OCI-LY7 (cell line): ENCODE measurements at regions not wholly inside any gene's neighbourhood (a gene's known extent, or its start where the extent isn't known, plus 50 kb on each side); places are given as distances from the start of the nearest gene placed in this dataset.

ENCODE experiments used
- BruUV-seq: library from RNA; stranded (reverse); fragments of 400-500 nt; replicated peaks from 2 replicates; lab custom pipeline; 2021; lab: Mats Ljungman, UMichigan
- CTCF ChIA-PET: fragments of 300-600 bp; sonication (Branson Sonifier 250); formaldehyde crosslinking; loops from one replicate; lab custom pipeline; 2022; ENCODE audit warnings: antibody characterized with exemption; ENCODE audit not compliant: unreplicated experiment; lab: Charles Lee
- POLR2A ChIA-PET: fragments of 300-600 bp; sonication (Branson Sonifier 250); formaldehyde crosslinking; loops from one replicate; lab custom pipeline; 2022; ENCODE audit warnings: antibody characterized with exemption; lab: Charles Lee
- DNase-seq: peaks from one replicate; pipeline ENCODE4 v3.0.0-alpha.2; 2015; ENCODE audit warnings: low spot score
- H2AFZ ChIP-seq: fragments of 200-600 bp; sonication (generic), shearing (Covaris generic); 2 replicates; pipeline ENCODE4 v1.6.1; 2014; ENCODE audit warnings: mild to moderate bottlenecking, antibody characterized with exemption, low read length, moderate library complexity
- H3K27ac ChIP-seq: fragments of 200-600 bp; sonication (generic); 2 replicates; pipeline ENCODE4 v1.5.1; 2014; ENCODE audit warnings: mixed run types, low read depth, mild to moderate bottlenecking, moderate library complexity, low read length, inconsistent platforms; ENCODE audit not compliant: poor library complexity, severe bottlenecking
- H3K36me3 ChIP-seq: fragments of 200-600 bp; sonication (generic); 2 replicates; pipeline ENCODE4 v1.6.1; 2014; ENCODE audit warnings: mild to moderate bottlenecking, antibody characterized with exemption, low read length, moderate library complexity, mixed read lengths; ENCODE audit not compliant: insufficient read depth
- H3K4me1 ChIP-seq: fragments of 200-600 bp; sonication (generic); 2 replicates; pipeline ENCODE4 v1.5.1; 2014; ENCODE audit warnings: mild to moderate bottlenecking, low read length; ENCODE audit not compliant: insufficient read depth, poor library complexity, severe bottlenecking
- H3K4me2 ChIP-seq: fragments of 200-600 bp; sonication (generic); 2 replicates; pipeline ENCODE4 v1.6.1; 2014; ENCODE audit warnings: mild to moderate bottlenecking, low read length
- H3K4me3 ChIP-seq: fragments of 200-600 bp; sonication (generic); 2 replicates; pipeline ENCODE4 v1.5.1; 2014; ENCODE audit warnings: mild to moderate bottlenecking, low read depth, low read length; ENCODE audit not compliant: poor library complexity, severe bottlenecking
- H3K79me2 ChIP-seq: fragments of 200-600 bp; sonication (generic); 2 replicates; pipeline ENCODE4 v1.6.1; 2016; ENCODE audit warnings: low read depth, mild to moderate bottlenecking, low read length, moderate library complexity, mixed read lengths; ENCODE audit not compliant: insufficient read depth
- H3K9me2 ChIP-seq: fragments of 200-600 bp; sonication (generic); 2 replicates; pipeline ENCODE4 v1.6.1; 2016; ENCODE audit warnings: mild to moderate bottlenecking, low read length, mixed read lengths; ENCODE audit not compliant: insufficient read depth
- H3K9me3 ChIP-seq: fragments of 200-600 bp; sonication (generic); 2 replicates; pipeline ENCODE4 v1.6.1; 2014; ENCODE audit warnings: mild to moderate bottlenecking, mixed run types, low read length, mixed read lengths
- H4K20me1 ChIP-seq: fragments of 200-600 bp; sonication (generic); 2 replicates; pipeline ENCODE4 v1.6.1; 2014; ENCODE audit warnings: mild to moderate bottlenecking, antibody characterized with exemption, low read length, moderate library complexity, mixed read lengths; ENCODE audit not compliant: insufficient read depth
- EZH2phosphoT487 ChIP-seq: fragments of 200-600 bp; sonication (generic); IDR thresholded peaks from 2 replicates; pipeline ENCODE4 v1.6.1; 2018; ENCODE audit warnings: low read depth, borderline replicate concordance, mild to moderate bottlenecking, mixed run types, antibody characterized with exemption, low read length, moderate library complexity, mixed read lengths
- intact Hi-C: fragments of 100-400 bp; cut with micrococcal nuclease; formaldehyde crosslinking; loops from one replicate; pipeline ENCODE4 v1.10.0; 2022; ENCODE audit not compliant: unreplicated experiment
- TF ChIP-seq, protein P1 (sequence below): fragments of 200-600 bp; sonication (generic); conservative IDR thresholded peaks from 2 replicates; pipeline ENCODE4 v1.5.1; 2014; ENCODE audit warnings: mild to moderate bottlenecking, antibody characterized with exemption, low read length, moderate library complexity, mixed read lengths

DNA sequence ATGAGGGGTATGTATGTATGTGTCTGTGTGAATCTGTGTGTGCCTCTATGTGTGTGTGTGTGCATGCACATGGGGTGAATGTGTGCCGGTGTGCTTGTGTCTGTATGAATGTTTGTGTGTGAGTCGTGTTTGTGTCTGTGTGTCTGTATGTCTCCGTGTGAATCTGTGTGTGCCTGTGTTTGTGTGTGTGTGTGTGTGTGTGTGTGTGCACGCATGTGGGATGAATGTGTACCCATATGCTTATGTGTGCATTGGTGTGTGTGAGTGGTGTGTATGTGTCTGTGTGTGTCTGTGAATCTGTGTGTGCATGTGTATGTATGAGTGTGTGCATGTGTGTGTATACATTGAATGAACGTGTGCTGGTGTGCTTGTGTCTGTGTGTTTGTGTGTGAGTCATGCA lies 88.9 kb downstream of the MATN1 start:
- no peak for DNase-seq
- Histone ChIP-seq H3K36me3 (no peaks in the 10 kb centered on the region), H3K9me2 (no peaks in the 10 kb centered on the region), H3K79me2 (no peaks in the 10 kb centered on the region), H3K9me3 (no peaks in the 10 kb centered on the region), H4K20me1 (no peaks in the 10 kb centered on the region), H2AFZ (no peak overlapping the region), H3K4me3 (no peak overlapping the region), H3K27ac (no peak overlapping the region), H3K4me2 (no peak overlapping the region), H3K4me1 (no peaks in the 10 kb centered on the region)
- BruUV-seq, result no TSS peak
- TF ChIP-seq, protein P1, sequence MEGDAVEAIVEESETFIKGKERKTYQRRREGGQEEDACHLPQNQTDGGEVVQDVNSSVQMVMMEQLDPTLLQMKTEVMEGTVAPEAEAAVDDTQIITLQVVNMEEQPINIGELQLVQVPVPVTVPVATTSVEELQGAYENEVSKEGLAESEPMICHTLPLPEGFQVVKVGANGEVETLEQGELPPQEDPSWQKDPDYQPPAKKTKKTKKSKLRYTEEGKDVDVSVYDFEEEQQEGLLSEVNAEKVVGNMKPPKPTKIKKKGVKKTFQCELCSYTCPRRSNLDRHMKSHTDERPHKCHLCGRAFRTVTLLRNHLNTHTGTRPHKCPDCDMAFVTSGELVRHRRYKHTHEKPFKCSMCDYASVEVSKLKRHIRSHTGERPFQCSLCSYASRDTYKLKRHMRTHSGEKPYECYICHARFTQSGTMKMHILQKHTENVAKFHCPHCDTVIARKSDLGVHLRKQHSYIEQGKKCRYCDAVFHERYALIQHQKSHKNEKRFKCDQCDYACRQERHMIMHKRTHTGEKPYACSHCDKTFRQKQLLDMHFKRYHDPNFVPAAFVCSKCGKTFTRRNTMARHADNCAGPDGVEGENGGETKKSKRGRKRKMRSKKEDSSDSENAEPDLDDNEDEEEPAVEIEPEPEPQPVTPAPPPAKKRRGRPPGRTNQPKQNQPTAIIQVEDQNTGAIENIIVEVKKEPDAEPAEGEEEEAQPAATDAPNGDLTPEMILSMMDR, result no peak
- TF ChIP-seq EZH2phosphoT487, result no peak
- intact Hi-C loops, result no loop called here
- ChIA-PET POLR2A (no interaction called here), CTCF (no interaction called here)

DNA sequence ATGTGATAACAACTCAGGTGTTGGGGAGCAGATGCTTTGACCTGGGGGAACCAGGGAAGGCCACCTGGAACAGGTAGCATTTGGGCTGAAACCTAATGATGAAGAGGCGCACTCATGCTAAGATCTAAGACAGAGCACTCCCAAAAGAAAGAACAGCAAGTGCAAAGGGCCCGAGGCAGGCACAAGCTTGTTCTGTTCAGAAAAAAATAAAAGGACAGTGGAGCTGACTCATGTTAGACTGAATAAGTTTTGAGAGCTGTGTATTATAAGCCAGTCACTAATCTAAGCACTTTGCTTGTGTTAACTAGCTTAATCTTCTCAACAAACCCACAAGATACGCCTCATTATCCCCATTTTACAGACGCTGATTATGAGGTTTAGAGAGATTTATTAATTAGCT lies 90.1 kb downstream of the MATN1 start:
- H3K27ac ChIP-seq, result no peak overlapping the region
- DNase-seq, result no peak
- intact Hi-C loops, result no loop called here
- ChIA-PET POLR2A (no interaction called here), CTCF (interaction anchor here (0.5 kb wide), 1 partner anchor 144 kb away, joined by 3 read pairs; no protein-coding TSS in a partner anchor)
- no peaks in the 10 kb centered on the region for H3K9me3 ChIP-seq
- H3K79me2 ChIP-seq, result no peaks in the 10 kb centered on the region
- BruUV-seq, result no TSS peak
- no peak overlapping the region for H3K4me3 ChIP-seq
- H3K4me2 ChIP-seq, result no peak overlapping the region
- no peaks in the 10 kb centered on the region for H4K20me1 ChIP-seq
- TF ChIP-seq EZH2phosphoT487, result no peak
- TF ChIP-seq, protein P1, result no peak
- no peak overlapping the region for H2AFZ ChIP-seq
- H3K9me2 ChIP-seq, result no peaks in the 10 kb centered on the region
- no peaks in the 10 kb centered on the region for H3K4me1 ChIP-seq
- no peaks in the 10 kb centered on the region for H3K36me3 ChIP-seq

DNA sequence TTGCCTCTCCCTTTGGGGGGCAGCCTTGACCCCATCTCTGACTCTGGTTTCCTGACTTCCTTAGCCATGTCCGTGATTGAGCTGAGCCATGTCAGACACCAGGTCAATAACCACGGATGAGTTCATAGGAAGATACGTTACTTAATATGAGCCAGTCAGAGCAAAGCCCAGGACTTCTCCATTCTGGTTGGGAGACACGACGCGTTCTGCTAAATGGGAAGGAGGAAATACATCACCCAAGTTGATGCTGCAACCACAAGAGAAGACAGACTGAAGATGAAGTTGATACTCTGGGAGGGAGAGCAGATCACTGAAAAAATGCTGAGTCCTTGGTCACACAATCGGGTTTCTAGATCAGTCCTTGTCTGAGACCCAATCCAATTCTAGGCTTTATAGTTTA lies 90.9 kb downstream of the MATN1 start:
- no peaks in the 10 kb centered on the region for H4K20me1 ChIP-seq
- TF ChIP-seq, protein P1, result no peak
- TF ChIP-seq EZH2phosphoT487, result no peak
- no peaks in the 10 kb centered on the region for H3K9me3 ChIP-seq
- CTCF ChIA-PET, result interaction anchor here (0.5 kb wide), 1 partner anchor 1801 kb away, joined by 4 read pairs; no protein-coding TSS in a partner anchor
- H3K4me1 ChIP-seq, result no peaks in the 10 kb centered on the region
- intact Hi-C loops, result no loop called here
- H2AFZ ChIP-seq, result no peak overlapping the region
- H3K9me2 ChIP-seq, result no peaks in the 10 kb centered on the region
- no peaks in the 10 kb centered on the region for H3K79me2 ChIP-seq
- no peak overlapping the region for H3K27ac ChIP-seq
- POLR2A ChIA-PET, result no interaction called here
- DNase-seq, result no peak
- no peak overlapping the region for H3K4me3 ChIP-seq
- no TSS peak for BruUV-seq
- H3K36me3 ChIP-seq, result no peaks in the 10 kb centered on the region
- no peak overlapping the region for H3K4me2 ChIP-seq
